ENCODE measurements at regions not wholly inside any gene's neighbourhood (a gene's known extent, or its start where the extent isn't known, plus 50 kb on each side); places are given as distances from the start of the nearest gene placed in this dataset.

DNA sequence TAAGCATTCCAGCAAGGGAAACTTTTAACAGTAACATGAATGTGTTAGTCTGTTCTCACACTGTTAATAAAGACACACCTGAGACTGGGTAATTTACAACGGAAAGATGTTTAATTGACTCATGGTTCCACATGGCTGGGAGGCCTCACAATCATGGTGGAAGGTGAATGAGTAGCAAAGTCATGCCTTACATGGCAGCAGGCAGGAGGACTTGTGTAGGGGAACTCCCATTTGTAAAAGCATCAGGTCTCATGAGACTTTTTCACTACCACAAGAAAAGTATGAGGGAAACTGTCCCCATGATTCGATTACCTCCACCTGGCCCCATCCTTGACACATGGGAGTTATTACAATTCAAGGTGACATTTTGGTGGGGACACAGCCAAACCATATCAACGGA, 168.3 kb downstream of the PAH start:
- no peaks in the 10 kb centered on the region for H3K9me3 ChIP-seq (ENCODE audit: control insufficient read depth, insufficient read depth, low read depth, low read length)
- in situ Hi-C loops (cut with HindIII; ENCODE audit: low pct_unique_long_range_greater_than_20kb, low sequenced_read_pairs) (no loop called here), intact Hi-C loops (cut with micrococcal nuclease; ENCODE audit: unreplicated experiment) (no loop called here)
- ATAC-seq = no peak
- ChIA-PET POLR2A (no interaction called here), CTCF (no interaction called here)
- H3K27me3 ChIP-seq (ENCODE audit: control insufficient read depth, insufficient read depth, low read length) = no peaks in the 10 kb centered on the region
- no peak overlapping the region for H3K4me3 ChIP-seq (ENCODE audit: low read depth in 2 of 2, low read length in 2 of 2)
- H3K36me3 ChIP-seq (ENCODE audit: control insufficient read depth, insufficient read depth, low read length) = no peaks in the 10 kb centered on the region
- BruUV-seq (replicated peaks) = no TSS peak
- no peak for TF ChIP-seq SIN3A (IDR thresholded peaks at IDR 0.05; ENCODE audit: borderline replicate concordance, insufficient read depth, low read depth, low read length)
- TF ChIP-seq, protein P1, sequence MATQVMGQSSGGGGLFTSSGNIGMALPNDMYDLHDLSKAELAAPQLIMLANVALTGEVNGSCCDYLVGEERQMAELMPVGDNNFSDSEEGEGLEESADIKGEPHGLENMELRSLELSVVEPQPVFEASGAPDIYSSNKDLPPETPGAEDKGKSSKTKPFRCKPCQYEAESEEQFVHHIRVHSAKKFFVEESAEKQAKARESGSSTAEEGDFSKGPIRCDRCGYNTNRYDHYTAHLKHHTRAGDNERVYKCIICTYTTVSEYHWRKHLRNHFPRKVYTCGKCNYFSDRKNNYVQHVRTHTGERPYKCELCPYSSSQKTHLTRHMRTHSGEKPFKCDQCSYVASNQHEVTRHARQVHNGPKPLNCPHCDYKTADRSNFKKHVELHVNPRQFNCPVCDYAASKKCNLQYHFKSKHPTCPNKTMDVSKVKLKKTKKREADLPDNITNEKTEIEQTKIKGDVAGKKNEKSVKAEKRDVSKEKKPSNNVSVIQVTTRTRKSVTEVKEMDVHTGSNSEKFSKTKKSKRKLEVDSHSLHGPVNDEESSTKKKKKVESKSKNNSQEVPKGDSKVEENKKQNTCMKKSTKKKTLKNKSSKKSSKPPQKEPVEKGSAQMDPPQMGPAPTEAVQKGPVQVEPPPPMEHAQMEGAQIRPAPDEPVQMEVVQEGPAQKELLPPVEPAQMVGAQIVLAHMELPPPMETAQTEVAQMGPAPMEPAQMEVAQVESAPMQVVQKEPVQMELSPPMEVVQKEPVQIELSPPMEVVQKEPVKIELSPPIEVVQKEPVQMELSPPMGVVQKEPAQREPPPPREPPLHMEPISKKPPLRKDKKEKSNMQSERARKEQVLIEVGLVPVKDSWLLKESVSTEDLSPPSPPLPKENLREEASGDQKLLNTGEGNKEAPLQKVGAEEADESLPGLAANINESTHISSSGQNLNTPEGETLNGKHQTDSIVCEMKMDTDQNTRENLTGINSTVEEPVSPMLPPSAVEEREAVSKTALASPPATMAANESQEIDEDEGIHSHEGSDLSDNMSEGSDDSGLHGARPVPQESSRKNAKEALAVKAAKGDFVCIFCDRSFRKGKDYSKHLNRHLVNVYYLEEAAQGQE (IDR thresholded peaks at IDR 0.05; ENCODE audit: insufficient read depth in 1 of 2, low read depth in 2 of 2, low read length in 1 of 2) = no peak
- no peak for TF ChIP-seq TCF7L2 (IDR thresholded peaks at IDR 0.05; ENCODE audit: low read depth, low read length)
- no peak for TF ChIP-seq POLR2AphosphoS5 (IDR thresholded peaks at IDR 0.05; ENCODE audit: low read depth, low read length)
- TF ChIP-seq CTCF (IDR thresholded peaks at IDR 0.05) = no peak
- no peaks in the 10 kb centered on the region for H3K4me1 ChIP-seq (ENCODE audit: control insufficient read depth, insufficient read depth, low read length)
- DNase-seq (ENCODE audit: low read depth, low spot score) = no peak
- H3K27ac ChIP-seq (ENCODE audit: low read length) = no peak overlapping the region

DNA sequence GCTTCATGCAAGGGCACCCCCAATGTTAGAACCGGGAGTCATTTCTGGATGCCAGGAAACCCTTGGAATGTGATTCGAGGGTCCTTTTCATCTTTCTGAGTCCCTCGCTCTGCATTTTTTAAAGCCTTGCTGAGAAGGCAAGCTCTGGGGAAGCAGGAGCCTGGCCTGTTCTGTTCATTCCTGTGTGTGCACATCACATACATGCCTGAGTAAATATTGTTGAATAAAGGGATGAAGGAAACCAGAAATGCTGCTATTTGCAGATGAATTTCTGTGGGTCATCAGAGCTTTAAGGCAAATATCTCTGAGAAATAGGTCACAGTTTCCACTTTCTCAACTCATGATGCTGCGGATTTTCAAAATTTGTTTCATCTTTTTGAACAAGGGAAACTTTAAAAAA, 170.1 kb downstream of the PAH start:
- no peak for TF ChIP-seq CTCF (IDR thresholded peaks at IDR 0.05)
- no peak for TF ChIP-seq SIN3A (IDR thresholded peaks at IDR 0.05; ENCODE audit: borderline replicate concordance, insufficient read depth, low read depth, low read length)
- DNase-seq (ENCODE audit: low read depth, low spot score) (no peak), ATAC-seq (no peak)
- in situ Hi-C loops (cut with HindIII; ENCODE audit: low pct_unique_long_range_greater_than_20kb, low sequenced_read_pairs) = no loop called here
- CTCF ChIA-PET = no interaction called here
- intact Hi-C loops (cut with micrococcal nuclease; ENCODE audit: unreplicated experiment) = no loop called here
- H3K36me3 ChIP-seq (ENCODE audit: control insufficient read depth, insufficient read depth, low read length) = no peaks in the 10 kb centered on the region
- H3K4me1 ChIP-seq (ENCODE audit: control insufficient read depth, insufficient read depth, low read length) = no peaks in the 10 kb centered on the region
- no peak overlapping the region for H3K27ac ChIP-seq (ENCODE audit: low read length)
- no peak overlapping the region for H3K4me3 ChIP-seq (ENCODE audit: low read depth in 2 of 2, low read length in 2 of 2)
- BruUV-seq (replicated peaks) = no TSS peak
- POLR2A ChIA-PET = no interaction called here
- H3K27me3 ChIP-seq (ENCODE audit: control insufficient read depth, insufficient read depth, low read length) = no peaks in the 10 kb centered on the region
- H3K9me3 ChIP-seq (ENCODE audit: control insufficient read depth, insufficient read depth, low read depth, low read length) = no peaks in the 10 kb centered on the region
